DMS79 (cell line): ENCODE measurements at regions not wholly inside any gene's neighbourhood (a gene's known extent, or its start where the extent isn't known, plus 50 kb on each side); places are given as distances from the start of the nearest gene placed in this dataset.
A peak's percentile ranks its signal among the peaks of the same experiment; 100 is the strongest.

ENCODE experiments used
- DNase-seq: peaks from one replicate; lab custom pipeline; 2025; lab: John Stamatoyannopoulos, UW

DNA sequence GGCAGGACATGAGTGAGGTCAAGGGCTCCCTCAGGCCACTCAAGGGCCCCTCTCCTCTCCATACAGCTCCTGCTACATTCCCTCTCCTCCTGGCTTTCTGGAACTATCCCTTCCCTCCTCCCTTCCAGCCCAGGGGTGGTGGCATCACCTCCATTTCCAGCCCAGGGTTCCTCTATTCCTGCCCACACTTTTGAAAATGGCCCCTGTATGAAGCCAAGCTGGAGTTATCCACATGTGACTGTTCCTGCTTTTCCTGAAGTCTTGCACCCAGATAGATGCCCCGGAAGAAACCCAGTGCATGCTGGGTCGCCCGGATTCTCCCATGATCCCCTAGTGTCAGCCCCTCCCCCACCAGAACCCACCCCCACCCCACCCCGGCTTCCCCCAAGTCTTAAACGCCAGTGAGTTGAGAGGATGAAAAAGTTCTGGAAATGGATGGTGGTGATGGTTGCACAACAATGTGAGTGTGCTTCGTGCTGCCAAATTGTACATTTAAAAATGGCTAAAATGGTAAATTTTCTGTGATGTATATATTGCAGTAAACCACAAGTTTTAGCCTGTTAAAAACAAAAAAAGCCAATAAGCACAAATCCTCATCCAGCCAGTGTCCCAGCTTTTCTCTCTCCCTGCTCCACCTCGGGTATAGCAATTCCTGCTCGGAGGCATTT lies 136.9 kb downstream of the SCARB1 start:
- DNase-seq, result no peak

DNA sequence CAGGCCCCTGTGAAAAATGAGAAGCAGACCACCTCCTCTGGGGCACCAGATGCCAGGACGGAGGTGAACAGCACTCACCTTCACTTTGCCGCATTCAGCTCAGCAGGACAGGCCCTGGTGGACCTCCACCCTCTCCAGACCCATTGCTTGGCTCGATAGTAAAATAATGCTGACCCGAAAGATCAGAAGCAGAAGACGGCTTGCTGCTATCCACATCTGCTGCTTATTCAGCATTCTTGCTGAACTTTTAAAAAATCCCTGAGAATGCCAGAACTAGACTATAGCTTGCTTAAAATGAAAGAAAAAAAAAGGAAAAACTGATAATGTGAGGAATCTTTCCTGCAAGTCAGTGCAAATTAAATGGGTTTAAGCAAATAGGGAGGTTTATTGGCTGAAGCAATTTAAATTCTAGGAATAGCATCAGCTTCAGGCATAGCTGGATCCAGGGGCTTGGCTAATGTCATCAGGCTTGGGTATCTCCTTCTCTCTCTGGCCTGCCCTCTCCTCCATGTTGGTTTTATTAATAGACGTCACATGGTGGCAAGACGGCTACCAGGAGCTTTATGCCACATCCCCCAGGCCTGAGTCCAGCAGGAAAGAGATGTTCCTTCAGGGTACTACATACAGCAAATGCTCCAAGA lies 137.9 kb downstream of the SCARB1 start:
- DNase-seq, result no peak

DNA sequence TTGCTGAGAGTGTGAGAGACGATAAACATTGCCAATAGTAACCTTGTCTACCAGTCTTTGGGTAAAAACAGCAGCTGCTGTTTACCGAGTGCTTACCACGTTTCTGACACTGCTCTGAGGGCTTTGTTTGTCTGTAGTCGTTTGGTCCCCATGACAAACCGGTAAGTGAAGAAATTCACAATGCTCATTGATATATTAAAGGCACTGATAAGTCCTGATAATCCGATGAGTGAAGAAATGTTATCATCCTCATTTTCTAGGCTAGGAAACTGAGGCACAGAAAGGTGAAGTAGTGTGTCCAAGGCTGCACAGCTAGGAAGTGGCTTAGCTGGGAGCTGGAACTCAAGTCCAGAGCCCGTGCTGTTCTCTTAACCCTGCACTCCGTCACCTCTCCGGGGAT lies 138.6 kb downstream of the SCARB1 start:
- DNase-seq, result no peak

DNA sequence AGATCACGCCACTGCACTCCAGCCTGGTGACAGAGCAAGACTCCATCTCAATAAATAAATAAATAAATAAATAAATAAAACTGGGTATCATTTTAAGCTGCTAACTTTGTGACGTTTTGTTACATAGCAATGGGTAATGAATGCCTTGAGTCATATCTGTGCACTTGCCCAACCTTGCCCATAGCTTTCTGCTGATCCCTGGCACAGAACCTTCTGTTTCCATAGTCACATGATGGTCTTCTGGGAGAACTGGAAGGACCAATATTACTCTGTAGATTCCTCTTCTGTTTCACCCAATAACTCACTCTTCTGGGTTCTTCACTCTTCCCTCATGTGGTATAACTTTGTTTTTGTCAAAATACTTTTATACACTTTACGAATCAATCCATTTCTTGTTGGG lies 140.8 kb downstream of the SCARB1 start:
- DNase-seq, result no peak

DNA sequence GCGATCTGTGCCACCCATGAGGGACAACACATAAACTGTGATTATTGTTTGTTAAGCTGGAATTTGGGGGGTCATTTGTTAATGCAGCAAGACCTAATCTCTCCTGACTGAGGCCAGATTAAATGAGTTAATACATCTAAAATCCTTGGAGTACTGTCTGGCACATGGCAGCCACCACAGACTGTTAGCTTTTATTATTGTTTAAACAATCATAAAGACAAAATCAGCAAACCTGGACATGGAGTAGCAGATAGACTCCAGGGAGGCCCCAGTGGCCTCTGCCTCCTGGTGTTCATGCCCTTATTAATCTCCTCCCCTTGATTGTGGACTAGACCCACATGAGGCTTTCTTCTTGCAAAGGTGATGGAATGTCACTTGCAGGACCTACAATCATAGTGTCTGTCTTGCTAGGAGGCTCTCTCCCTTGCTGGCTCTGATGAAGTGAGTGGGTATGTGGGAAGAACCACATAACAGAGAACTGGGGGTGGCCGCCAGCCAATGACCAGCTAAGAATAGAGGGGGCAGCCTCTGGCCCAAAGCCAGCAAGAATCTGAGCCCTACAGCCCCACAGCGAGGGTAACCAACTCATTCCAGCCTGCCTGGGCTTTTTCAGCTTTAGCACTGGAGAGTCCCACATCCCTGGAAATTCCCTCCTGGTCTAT lies 142.0 kb downstream of the SCARB1 start:
- DNase-seq, result no peak

DNA sequence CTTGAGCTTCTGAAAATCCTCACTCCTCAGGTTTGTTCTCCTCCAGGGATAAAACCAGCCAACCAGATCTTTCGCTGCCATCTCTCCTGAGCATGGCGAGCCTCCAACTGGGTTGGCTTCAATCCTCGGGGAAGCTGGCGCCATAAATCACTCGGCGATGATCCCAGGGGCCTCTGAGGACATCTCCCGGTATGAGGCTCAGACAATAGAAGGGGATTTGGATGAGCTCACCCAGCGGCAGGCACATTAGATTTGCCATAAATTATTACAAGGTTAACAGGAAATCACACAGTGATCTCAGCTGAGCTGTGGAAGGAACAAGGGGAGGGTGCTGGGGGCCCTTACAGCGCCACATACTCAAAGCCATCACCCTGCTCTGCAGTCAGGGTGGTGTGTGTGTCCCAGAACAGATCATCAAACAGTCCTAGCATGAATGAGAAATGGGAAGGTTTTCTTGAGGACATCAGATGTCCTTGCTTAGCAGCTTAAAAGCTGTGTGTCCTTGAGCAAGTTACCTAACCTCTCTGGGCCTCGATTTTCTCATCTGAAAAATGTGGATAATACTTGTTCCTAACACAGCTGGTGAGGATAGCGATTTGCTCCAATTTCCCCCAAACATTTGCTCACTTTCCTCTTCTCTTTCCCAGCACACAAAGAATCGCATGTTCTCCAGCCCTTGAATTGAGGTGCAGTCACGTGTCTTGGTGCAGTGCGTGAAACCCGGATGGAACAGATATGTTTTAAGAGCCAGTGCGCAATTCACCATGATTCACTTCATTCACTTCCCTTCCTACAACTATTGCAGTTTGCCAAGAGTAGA lies 142.8 kb downstream of the SCARB1 start:
- DNase-seq, result peak; percentile 93

DNA sequence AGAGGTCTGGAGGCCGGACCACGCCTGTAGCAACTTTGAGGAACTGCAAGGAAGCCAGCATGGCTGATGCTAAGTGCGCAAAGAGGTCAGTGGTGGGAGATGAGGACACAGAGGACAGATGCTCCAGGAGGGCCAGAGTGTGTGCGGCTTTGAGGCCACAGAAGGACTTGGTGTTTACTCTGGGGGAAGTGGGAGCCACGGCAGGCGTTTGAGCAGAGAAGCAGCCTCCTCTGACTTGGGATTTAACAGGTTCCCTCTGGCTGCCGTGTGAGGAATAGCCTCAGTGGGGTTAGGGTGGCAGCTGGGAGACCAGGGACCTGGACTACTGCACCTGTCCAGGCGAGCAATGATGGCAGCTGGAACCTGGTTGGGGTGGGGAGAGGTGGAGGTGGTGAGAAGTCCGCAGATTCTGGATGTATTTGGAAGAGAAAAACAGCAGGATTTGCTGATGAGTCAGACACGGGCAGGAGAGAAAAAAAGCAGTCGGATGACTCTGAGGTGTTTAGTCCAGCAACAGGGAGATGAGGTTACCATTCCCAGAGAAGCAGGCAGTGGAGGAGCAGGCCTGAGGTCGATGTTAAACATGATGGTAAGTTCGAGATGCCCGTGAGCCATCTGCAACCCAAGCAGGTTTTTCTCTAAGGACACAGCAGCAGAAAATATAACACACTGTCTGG lies 143.5 kb downstream of the SCARB1 start:
- DNase-seq, result no peak

DNA sequence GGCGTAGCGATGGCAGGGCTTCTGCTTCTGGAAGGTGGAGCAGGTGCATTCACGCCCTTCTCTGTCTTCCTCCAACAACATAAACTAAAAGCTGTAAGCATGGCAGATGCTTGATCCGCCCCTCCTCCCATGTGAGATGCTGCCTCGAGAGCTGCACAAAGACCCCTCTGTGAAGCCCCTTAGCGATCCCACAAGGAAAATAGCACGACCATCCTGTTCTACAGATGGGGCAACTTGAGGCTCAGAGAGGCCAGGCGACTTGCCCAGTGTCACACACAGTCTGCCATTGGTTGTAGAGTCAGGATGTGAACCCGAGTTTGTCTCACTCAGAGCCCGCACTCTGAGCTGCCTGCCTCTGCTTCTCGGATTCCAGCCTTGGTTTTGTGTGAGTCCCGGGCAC lies 144.4 kb downstream of the SCARB1 start:
- no peak for DNase-seq

DNA sequence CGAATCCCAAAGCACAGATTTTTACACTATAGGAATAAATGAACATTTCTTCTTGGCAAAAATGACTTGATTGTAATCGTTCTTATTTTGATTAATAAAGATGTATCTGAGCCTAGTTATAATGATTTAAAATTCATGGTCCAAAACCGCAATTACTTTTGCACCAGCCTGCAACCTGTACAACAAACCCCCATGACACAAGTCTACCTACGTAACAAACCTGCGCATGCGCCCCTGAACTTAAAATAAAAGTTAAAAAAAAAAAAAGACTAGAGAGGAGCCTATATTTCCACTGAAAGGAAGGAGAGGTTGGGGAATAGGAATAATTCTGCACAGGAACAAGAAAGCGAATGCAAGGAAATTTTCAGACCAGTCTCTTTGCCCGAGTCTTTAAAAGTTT lies 145.2 kb downstream of the SCARB1 start:
- DNase-seq, result no peak

DNA sequence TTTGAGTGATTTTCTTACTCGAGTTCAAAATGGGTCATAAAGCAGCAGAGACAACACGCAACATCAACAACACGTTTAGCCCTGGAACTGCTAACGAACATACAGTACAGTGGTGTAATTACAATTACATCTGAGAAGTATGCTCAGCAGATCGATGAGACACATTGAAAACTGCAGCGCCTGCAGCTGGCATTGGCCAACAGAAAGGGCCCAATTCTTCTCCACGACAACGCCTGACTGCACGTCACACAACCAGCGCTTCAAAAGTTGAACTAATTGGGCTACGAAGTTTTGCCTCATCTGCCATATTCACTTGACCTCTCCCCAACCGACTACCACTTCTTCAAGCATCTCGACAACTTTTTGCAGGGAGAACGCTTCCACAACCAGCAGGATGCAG lies 145.6 kb downstream of the SCARB1 start:
- DNase-seq, result no peak

DNA sequence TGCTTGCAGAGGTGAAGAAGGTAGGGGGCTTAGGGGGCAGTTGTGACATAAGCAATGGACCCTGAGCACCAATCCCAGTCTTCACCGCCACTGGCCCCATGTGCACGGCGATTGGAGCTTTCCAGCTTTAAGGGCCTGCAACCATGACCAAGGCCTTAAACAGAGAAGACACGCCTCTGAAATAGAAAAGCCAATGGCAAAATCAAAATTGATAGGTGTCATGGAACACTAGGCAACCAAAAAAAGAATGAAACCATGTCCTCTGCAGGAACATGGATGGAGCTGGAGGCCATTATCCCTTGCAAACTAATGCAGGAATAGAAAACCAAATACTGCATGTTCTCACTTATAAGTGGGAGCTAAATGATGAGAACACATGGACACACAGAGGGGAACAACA lies 146.3 kb downstream of the SCARB1 start:
- DNase-seq, result no peak

DNA sequence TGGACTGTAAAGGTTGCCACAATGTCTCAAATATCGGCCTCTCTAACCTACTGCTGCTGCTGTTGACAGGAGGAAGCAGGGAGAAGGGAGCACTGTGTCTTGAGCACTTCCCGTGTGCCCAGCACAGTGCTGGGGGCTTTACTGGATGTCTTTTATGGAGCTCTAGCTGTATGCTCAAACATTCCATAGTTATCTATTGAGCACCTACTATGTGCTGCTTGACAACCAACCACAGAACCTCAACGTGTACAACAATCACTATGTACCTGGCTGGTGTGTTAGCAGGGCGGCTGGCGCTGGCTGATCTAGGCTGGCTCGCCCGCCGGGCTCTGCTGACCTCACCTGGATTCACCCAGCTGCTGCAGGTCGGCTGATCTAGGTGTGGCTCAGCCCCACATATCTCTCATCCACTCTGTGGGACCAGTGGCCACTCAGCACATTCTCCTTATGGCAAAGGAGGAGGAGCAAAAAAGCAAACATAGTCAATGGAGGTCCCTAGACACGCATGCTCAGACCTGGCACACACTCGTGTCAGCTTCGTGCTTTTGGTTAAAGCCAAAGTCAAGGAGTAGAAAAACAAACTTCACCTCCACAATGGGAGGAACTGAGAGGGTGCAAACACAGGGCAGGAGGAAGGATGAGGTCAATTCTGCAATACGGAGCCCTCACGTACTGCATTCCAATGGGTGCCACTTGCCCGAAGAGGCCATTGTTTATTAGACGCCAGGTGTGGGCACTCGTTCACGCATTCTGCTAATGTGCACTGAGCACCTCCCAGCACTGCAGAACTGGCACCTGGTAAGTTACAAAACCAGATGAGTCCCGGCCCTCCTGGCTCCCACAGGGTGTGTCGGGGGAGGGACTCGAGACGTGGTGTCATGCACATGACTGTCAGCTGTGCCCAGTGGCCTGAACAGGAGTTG lies 147.2 kb downstream of the SCARB1 start:
- DNase-seq, result peak; percentile 93

DNA sequence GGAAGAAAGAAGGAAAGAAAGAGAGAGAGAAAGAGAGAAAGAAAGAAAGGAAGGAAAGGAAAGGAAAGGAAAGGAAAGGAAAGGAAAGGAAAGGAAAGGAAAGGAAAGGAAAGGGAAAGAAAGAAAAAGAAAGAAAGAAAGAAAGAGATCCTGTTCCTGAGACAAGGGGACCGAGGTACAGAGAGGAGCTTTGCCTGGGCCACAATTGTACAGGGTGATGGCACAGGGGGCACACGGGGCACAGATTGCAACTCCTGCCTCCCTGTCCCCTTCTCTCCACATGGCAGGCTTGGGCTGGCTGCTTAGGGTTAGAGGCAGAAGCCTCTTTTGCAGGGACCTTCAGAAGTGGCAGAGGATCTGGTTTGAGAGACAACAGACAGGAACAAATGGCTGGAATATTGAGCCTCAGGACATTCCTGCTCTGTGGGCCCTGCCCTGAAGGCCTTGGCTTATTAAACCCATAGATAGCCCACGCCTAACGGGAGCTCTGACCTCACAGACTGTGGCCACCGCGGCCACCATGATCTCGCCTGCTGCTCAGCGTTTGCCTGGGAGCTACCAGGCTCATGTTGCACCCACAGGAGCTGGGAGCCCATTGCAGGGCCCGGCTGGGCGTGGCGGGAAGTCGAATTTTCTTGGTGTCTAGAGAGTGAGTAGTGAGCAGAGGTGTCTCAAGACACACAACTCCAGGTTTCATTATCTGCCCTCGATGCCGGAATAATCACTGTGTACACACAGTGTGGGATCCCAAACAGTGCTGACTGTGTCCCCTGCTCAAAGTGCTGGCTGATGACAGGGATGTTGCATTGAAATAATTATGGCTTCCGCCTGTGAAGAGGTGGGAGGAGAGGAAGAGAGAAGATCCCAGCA lies 147.9 kb upstream of the NCOR2 start:
- DNase-seq, result no peak

DNA sequence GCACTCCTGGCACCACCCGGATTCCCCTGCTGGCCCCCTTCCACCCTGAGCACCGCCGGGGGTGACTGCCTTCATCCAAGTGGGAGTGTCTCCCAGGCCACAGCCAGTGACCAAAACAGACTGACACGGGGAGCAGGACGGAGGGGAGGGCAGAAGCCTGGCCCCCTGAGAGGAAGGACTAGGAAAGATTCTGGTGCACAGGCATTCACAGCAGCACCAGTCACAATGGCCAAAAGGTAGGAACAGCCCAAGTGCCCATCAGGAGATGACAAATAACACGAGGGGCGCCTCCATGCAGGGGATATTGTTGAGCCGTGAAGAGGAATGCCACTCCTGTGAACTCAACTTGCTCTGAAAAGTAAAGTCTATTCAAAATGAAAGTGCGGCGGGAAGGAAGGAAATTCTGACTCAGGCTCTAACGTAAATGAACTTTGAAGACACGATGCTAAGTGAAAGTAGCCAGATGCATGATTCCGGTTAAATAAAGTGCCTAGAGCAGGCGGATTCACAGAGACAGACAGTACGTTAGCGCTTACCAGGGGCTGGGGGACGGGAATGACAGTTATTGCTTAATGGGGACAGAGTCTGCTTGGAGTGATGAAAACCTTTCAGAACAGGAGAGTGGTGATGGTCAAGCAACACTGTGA lies 146.1 kb upstream of the NCOR2 start:
- DNase-seq, result no peak

DNA sequence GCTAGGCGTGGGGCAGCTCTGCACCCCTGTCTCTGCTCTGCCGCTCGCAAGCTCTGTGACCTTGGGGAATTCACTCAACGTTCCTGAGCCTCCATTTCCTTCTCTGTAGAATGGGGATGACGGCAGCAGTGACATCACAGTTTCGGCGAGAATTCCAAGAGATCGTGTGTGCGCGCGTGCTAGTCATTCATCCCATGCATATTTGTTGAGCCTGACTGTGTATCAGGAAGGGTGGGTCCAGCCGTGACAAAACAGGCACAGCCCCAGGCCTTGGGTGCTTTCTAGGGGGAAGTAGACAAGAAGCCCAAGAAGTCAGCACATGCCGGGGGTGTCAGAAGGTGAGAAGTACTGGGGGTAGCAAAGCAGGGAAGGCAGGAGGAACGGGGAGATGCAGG lies 145.6 kb upstream of the NCOR2 start:
- no peak for DNase-seq

DNA sequence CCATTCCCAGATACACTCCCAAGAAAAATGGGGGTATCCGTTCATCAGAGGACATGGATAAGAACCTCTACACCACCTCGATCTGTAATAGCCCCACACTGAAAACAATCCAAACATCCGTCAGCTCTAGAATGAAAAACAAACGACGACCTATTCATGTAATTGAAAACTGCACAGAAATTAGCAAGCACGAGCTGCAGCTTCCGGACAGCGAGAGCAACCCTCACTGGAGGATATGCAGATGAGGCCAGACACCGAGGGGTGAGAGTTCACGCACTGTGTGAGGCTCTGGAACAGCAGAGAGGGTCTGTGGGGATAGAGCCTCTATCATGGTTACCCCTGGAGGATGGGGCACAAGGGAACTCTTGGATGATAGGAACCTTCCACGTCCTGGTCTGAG lies 143.9 kb upstream of the NCOR2 start:
- DNase-seq, result no peak

DNA sequence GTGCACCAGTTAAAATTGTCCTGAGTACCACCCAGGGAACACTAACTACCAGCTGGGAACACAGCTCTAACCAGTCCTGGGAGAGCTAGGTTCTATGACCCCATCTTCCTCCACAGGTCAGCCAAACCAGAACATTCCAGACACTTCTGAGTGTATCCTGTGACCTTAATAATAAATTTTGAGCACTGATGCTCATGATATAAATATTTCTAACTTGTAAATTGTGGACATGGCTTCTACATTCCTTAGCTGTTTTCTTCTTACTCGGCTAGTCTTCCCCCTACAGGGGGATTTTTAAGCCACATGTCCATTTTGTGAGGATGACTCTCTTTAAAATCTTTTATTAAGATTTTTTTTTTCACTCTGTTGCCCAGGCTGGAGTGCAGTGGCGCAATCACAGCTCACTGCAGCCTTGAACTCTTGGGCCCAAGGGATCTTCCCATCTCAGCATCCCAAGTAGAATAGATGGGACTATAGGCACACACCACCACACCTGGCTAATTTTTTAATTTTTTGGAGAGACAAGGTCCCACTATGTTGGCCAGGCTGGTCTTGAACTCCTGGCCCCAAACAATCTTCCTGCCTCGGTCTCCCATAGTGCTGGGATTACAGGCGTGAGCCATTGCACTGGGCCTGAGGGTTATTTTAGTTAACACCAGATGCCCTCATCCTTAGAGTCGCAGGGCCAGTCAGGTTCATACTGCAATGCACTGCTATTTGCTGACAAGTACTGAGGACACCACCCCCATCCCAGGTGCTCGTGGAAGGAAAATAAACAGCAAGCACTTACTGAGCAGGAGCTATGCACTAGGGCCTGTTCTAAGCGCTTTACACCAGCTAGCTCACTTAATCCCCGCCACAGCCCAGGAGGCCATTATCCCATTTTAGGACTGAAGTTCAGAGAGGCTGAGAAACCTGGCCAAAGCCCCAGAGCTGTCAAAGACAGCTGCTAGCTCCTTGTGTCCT lies 142.6 kb upstream of the NCOR2 start:
- DNase-seq, result no peak

DNA sequence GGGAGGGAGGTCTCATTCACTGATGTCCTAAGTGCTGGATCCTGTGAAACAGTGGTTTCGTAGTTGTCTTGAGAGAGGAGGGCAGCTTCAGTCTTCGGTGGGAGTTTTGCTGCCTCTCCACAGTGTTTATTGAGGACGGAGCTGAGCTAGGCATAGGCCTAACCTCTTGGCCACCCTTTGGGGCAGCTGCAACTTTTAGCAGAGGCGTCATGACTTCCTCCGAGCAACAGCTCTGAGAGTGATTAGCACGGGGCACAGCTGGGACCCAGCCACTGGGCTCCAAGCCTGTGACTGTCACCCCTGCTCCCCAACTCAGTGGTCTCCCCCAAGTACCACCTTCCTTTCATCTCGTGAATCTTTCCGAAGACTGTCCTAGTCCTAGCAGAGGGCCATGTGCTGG lies 139.9 kb upstream of the NCOR2 start:
- no peak for DNase-seq
